ENCODE measurements at regions not wholly inside any gene's neighbourhood (a gene's known extent, or its start where the extent isn't known, plus 50 kb on each side); places are given as distances from the start of the nearest gene placed in this dataset.

GRCh38 chr4:146022541-146022940 lies 83.9 kb upstream of the ZNF827 start:
- DNase-seq, result no peak

- DNase-seq, result no peak
These were observed 79.6 kb upstream of the ZNF827 start for GRCh38 chr4:146018247-146018646.

GRCh38 chr4:146004730-146005129 lies 66.1 kb upstream of the ZNF827 start:
- no peak for DNase-seq

GRCh38 chr4:145988628-145989027 lies 50.0 kb upstream of the ZNF827 start:
- DNase-seq, result no peak
